HAP-1 (cell line): ENCODE measurements at regions not wholly inside any gene's neighbourhood (a gene's known extent, or its start where the extent isn't known, plus 50 kb on each side); places are given as distances from the start of the nearest gene placed in this dataset.
"Not testable (repeated sequence)": the region's sequence is repeated elsewhere in the genome, so short reads cannot be mapped to it uniquely, and the experiment has no call there.

Experiments
- DNase-seq, 2 experiments: peaks; one replicate each; pipeline ENCODE4 v3.0.0-alpha.2; 2016 to 2020; ENCODE audit warnings: low spot score in 2 of 2
- H3K27me3 ChIP-seq: fragments of 250-450 bp; sonication (Bioruptor Pico); 2 replicates; pipeline ENCODE4 v1.5.1; 2020; ENCODE audit warnings: low read depth, mild to moderate bottlenecking, moderate library complexity
- H3K36me3 ChIP-seq: fragments of 250-450 bp; sonication (Bioruptor Pico); replicated peaks from 2 replicates; pipeline ENCODE4 v1.5.1; 2020; ENCODE audit warnings: mild to moderate bottlenecking
- H3K4me1 ChIP-seq: fragments of 250-450 bp; sonication (Bioruptor Pico); 2 replicates; pipeline ENCODE4 v1.5.1; 2020; ENCODE audit warnings: mild to moderate bottlenecking
- H3K4me3 ChIP-seq: fragments of 250-450 bp; sonication (Bioruptor Pico); 2 replicates; pipeline ENCODE4 v1.5.1; 2020; ENCODE audit warnings: mild to moderate bottlenecking, moderate library complexity
- H3K9me3 ChIP-seq: fragments of 250-450 bp; sonication (Bioruptor Pico); 2 replicates; pipeline ENCODE4 v1.5.1; 2020; ENCODE audit warnings: mild to moderate bottlenecking, moderate library complexity
- in situ Hi-C: fragments of 300-500 bp; cut with MboI; formaldehyde crosslinking; loops from 3 replicates; pipeline ENCODE4 v1.14.3; 2020; ENCODE audit warnings: low sequenced_read_pairs, inconsistent platforms, mixed read lengths

- H3K36me3 ChIP-seq = no peaks in the 10 kb centered on the region
- H3K27me3 ChIP-seq = no peaks in the 10 kb centered on the region
- peaks cover 3% of the 10 kb centered on the region; the same call in 1 of the 2 replicates for H3K9me3 ChIP-seq
- in situ Hi-C loops = no loop called here
- no peak overlapping the region for H3K4me3 ChIP-seq
- DNase-seq = peak; percentile 45 to 78
- peaks cover 13% of the 10 kb centered on the region for H3K4me1 ChIP-seq
Measured at GRCh38 chr10:5291501-5292195, 73.1 kb upstream of the UCN3 start.

DNA sequence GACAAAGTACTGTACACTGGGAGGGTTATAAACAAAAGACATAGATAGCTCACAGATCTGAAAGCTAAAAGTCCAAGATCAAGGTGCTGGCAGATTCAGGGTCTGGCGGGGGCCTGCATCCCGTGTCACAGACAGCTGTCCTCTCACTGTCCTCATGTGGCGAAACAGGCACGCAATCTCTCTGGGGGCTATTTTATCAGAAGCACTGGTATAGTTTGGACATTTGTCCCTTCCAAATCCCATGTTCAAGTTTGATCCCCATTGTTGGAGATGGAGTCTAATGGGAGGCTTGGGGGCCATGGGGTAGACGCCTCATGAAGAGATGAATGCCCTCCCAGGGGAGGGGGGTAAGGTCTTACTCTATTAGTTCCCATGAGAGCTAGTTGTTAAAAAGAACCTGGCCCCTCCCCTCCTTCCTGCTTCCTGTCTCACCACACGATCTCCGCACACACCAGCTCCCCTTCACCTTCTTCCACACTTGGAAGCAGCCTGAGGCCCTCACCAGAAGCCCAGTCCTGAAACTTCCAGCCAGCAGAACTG lies 72.5 kb upstream of the UCN3 start:
- H3K36me3 ChIP-seq = no peaks in the 10 kb centered on the region
- peaks cover 3% of the 10 kb centered on the region; the same call in 1 of the 2 replicates for H3K9me3 ChIP-seq
- in situ Hi-C loops = no loop called here
- peaks cover 13% of the 10 kb centered on the region for H3K4me1 ChIP-seq
- H3K27me3 ChIP-seq = no peaks in the 10 kb centered on the region
- H3K4me3 ChIP-seq = no peak overlapping the region
- no peak for DNase-seq

- peaks cover 13% of the 10 kb centered on the region for H3K4me1 ChIP-seq
- DNase-seq, in situ Hi-C loops, H3K36me3 ChIP-seq, H3K9me3 ChIP-seq, H3K27me3 ChIP-seq, H3K4me3 ChIP-seq: not testable (repeated sequence)
Measured at GRCh38 chr10:5292970-5293369, 71.8 kb upstream of the UCN3 start.

DNA sequence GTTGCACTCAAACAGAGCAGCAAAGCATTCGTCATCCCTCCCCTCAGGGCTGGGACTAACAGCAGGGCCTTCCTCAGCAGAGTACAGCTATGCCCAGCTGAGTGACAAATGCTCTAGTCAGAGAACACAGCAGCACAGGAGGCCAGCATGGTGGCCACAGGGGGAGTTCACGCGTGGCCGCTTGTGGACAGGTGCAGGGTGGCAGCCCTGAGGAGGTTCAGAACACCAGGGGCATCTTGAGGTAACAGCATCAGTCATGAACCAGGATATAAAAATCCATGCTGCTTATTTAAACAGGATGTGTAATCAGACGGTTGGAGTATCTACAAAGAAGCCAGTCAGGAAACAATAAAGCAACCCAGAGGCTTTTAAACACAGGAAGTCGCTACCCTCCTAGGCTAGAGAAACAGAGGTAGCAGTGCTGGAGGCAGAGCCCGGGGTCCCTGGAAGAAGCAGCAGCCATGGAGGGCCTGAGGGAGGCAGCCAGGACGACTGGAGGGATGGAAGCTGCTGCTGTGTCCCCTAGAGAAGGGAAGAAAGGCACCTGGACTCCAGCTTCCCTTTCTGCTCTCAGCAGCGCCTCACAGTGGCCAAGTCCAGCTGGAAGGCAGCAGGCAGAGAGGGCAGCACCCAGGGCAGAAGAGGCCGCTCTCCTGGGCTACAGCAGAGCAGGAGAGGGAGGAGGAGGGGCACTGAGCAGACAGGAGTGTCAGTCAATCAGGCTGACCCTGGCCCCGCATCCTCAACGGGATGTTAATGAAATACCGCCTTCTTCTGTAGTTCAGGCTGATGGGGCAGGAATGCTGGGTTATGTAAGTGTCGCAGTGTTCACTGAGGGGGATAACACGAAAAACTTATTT lies 70.8 kb upstream of the UCN3 start:
- Histone ChIP-seq H3K4me1 (peaks cover 13% of the 10 kb centered on the region), H3K9me3 (peaks cover 3% of the 10 kb centered on the region; the same call in 1 of the 2 replicates), H3K4me3 (no peak overlapping the region), H3K27me3 (no peaks in the 10 kb centered on the region), H3K36me3 (no peaks in the 10 kb centered on the region)
- in situ Hi-C loops = no loop called here
- DNase-seq = peak; percentile 15 to 78

DNA sequence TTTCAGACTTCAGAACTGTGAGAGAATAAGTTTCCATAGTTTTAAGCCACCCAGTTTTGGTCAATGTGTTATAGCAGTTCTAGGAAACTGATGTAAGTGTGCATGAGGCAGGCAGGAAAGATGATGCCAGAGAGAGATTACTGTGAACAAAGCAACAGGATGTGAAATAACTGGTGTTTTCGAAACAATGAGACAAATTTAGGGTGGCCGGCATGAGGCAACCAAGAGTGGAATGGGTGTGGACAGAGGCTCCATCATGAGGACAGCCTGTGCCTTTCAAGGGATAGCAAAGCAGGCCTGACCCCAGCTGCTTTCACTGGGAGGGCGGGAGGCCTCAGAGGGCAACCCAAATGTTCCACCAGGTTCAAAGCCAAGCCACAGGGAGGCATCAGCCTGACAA lies 67.3 kb upstream of the UCN3 start:
- no peak for DNase-seq
- Histone ChIP-seq H3K4me3 (no peak overlapping the region), H3K4me1 (peaks cover under 1% of the 10 kb centered on the region), H3K36me3 (no peaks in the 10 kb centered on the region), H3K9me3 (no peaks in the 10 kb centered on the region), H3K27me3 (no peaks in the 10 kb centered on the region)
- in situ Hi-C loops = no loop called here

DNA sequence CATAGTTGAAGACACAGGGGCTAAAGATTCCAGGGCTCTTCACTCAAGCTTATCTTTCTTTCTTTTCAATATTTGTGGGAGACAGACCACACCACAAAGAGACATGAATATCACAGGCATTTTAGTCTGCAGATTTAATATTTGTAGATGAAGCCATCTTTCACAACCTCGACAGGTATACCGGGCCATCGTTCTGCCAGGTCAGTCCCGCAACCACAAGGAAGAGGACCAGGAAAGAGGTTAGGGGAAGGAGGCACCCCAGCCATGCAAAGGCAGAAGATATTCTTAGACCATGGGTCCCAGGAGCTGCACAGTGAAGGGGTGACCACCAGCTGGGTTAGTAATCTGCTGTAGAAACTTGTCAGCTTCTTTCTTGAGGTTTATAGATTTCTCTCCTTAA lies 66.8 kb upstream of the UCN3 start:
- H3K36me3 ChIP-seq = no peaks in the 10 kb centered on the region
- H3K4me1 ChIP-seq = no peaks in the 10 kb centered on the region
- DNase-seq = no peak
- H3K9me3 ChIP-seq = no peaks in the 10 kb centered on the region
- no peaks in the 10 kb centered on the region for H3K27me3 ChIP-seq
- no peak overlapping the region for H3K4me3 ChIP-seq
- in situ Hi-C loops = no loop called here

DNA sequence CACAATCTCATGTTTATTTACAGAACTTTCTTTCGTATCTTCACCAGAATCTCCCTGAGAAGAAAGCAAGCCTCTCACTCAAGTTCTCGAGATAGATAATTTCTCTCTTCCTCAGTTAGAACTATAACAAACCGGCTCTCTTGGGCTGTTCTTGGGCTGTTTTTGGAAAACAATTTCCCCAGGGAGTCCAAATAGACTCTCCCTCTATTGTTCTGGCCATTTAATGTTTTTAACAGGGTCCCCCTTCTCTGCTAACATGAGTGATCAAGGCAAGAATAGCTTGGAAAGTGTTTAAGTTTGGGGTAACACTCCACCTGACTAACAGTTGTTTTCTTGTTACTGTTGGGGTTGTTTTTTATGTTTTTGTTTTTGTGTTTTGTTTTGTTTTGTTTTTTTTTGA lies 64.8 kb upstream of the UCN3 start:
- Histone ChIP-seq H3K9me3 (no peaks in the 10 kb centered on the region), H3K4me3 (no peak overlapping the region), H3K36me3 (no peaks in the 10 kb centered on the region), H3K27me3 (no peaks in the 10 kb centered on the region), H3K4me1 (no peaks in the 10 kb centered on the region)
- in situ Hi-C loops = no loop called here
- no peak for DNase-seq

GRCh38 chr10:5303504-5303903 lies 61.3 kb upstream of the UCN3 start:
- Histone ChIP-seq H3K4me1 (no peaks in the 10 kb centered on the region), H3K36me3 (no peaks in the 10 kb centered on the region), H3K27me3 (no peaks in the 10 kb centered on the region), H3K9me3 (no peaks in the 10 kb centered on the region), H3K4me3 (no peak overlapping the region)
- in situ Hi-C loops = no loop called here
- DNase-seq = no peak

- H3K9me3 ChIP-seq = no peaks in the 10 kb centered on the region
- H3K4me1 ChIP-seq = no peaks in the 10 kb centered on the region
- no peaks in the 10 kb centered on the region for H3K27me3 ChIP-seq
- DNase-seq = no peak
- in situ Hi-C loops = no loop called here
- H3K36me3 ChIP-seq = no peaks in the 10 kb centered on the region
- no peak overlapping the region for H3K4me3 ChIP-seq
Measured at GRCh38 chr10:5305374-5305773, 59.4 kb upstream of the UCN3 start.

- no peak overlapping the region for H3K4me3 ChIP-seq
- H3K4me1 ChIP-seq = no peaks in the 10 kb centered on the region
- no peak for DNase-seq
- no peaks in the 10 kb centered on the region for H3K36me3 ChIP-seq
- H3K9me3 ChIP-seq = no peaks in the 10 kb centered on the region
- H3K27me3 ChIP-seq = no peaks in the 10 kb centered on the region
- in situ Hi-C loops = no loop called here
Measured at GRCh38 chr10:5310914-5311313, 53.9 kb upstream of the UCN3 start.

DNA sequence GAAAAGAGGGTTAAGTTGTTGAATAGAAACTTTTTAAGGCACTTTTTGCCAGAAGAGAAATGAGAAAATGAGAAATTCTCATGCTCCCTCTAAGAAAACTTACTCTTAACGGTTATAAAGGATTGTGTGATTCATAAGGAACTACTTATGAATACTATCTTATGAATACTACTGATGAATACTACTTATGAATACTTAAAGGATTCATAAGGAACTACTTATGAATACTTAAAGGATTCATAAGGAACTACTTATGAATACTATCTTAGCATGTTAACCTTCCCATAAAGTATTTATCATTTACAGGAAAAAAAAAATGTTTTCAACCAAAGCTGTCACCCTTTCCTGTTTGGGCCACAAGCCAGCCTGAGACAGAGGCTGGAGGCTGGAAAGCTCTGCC lies 53.1 kb upstream of the UCN3 start:
- in situ Hi-C loops = no loop called here
- no peaks in the 10 kb centered on the region for H3K9me3 ChIP-seq
- H3K4me1 ChIP-seq = no peaks in the 10 kb centered on the region
- no peaks in the 10 kb centered on the region for H3K36me3 ChIP-seq
- H3K27me3 ChIP-seq = no peaks in the 10 kb centered on the region
- DNase-seq = no peak
- no peak overlapping the region for H3K4me3 ChIP-seq

DNA sequence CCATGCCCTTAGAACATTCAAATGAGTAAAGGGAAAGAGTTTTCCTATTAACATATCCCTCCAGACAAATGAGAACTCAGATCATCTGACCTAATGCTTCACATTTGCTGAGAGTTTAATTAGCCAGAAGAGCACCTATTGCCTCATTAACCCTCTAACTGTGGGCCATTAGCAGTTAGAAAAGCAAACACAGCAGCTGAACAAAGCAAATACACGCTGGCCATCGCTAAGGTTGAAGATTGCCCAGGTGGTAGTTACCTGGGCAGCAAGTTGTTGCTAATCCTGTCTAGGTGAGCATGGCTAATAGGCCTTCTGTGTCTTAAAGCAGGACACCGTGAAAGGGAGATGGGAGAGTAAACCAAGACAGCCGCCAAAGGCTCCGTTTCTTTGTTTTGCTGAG lies 49.9 kb upstream of the UCN3 start:
- Histone ChIP-seq H3K4me3 (no peak overlapping the region), H3K27me3 (no peaks in the 10 kb centered on the region), H3K36me3 (no peaks in the 10 kb centered on the region), H3K4me1 (no peaks in the 10 kb centered on the region), H3K9me3 (no peaks in the 10 kb centered on the region)
- in situ Hi-C loops = no loop called here
- DNase-seq = no peak
